Natural killer cell (primary cell): ENCODE measurements at regions not wholly inside any gene's neighbourhood (a gene's known extent, or its start where the extent isn't known, plus 50 kb on each side); places are given as distances from the start of the nearest gene placed in this dataset.

Source experiments
- ATAC-seq, 3 donors: fragments of 150-1000 bp in 2 of 3; fragments of 200-7000 bp in 1 of 3; cut with Tn5 transposase; 1 replicate in 1 of 3; 2 replicates in 2 of 3; pipeline ENCODE4 v1.10.0; 2021; ENCODE audit warnings: mild to moderate bottlenecking in 2 of 3, moderate library complexity in 2 of 3
- DNase-seq, 2 donors: peaks; one replicate each; pipeline versions ENCODE4 v3.0.0 to v3.0.0-alpha.2; 2013 to 2021; ENCODE audit warnings: mixed read lengths in 1 of 2
- H3K27ac ChIP-seq: one replicate; pipeline ENCODE4 v1.5.1; 2013; ENCODE audit warnings: mild to moderate bottlenecking, low read length
- H3K27me3 ChIP-seq: one replicate; pipeline ENCODE4 v1.6.1; 2013; ENCODE audit warnings: low read length; ENCODE audit not compliant: control insufficient read depth, insufficient read depth
- H3K36me3 ChIP-seq: one replicate; pipeline ENCODE4 v1.6.1; 2013; ENCODE audit warnings: low read length; ENCODE audit not compliant: control insufficient read depth, insufficient read depth
- H3K4me1 ChIP-seq: one replicate; pipeline ENCODE4 v1.6.1; 2013; ENCODE audit warnings: low read length; ENCODE audit not compliant: control insufficient read depth, insufficient read depth
- H3K4me3 ChIP-seq: one replicate; pipeline ENCODE4 v1.5.1; 2013; ENCODE audit warnings: low read length
- H3K9me3 ChIP-seq: one replicate; pipeline ENCODE4 v1.6.1; 2013; ENCODE audit warnings: low read length; ENCODE audit not compliant: control insufficient read depth, insufficient read depth
- H3K27ac Mint-ChIP-seq, 2 donors: one replicate each; pipeline ENCODE4 v1.8.0; 2022; ENCODE audit warnings: mild to moderate bottlenecking in 2 of 2, mixed read lengths in 2 of 2, moderate library complexity in 1 of 2
- H3K27me3 Mint-ChIP-seq, 2 donors: one replicate each; pipeline ENCODE4 v1.8.0; 2022; ENCODE audit warnings: low read depth in 2 of 2, mixed read lengths in 2 of 2
- H3K36me3 Mint-ChIP-seq: one replicate; pipeline ENCODE4 v1.8.0; 2022; ENCODE audit warnings: mixed read lengths
- H3K4me1 Mint-ChIP-seq, 2 donors: one replicate each; pipeline ENCODE4 v1.8.0; 2022; ENCODE audit warnings: mixed read lengths in 2 of 2
- H3K4me3 Mint-ChIP-seq: one replicate; pipeline ENCODE4 v1.8.0; 2022; ENCODE audit warnings: mild to moderate bottlenecking, moderate library complexity, mixed read lengths
- H3K9me3 Mint-ChIP-seq, 2 donors: one replicate each; pipeline ENCODE4 v1.8.0; 2022; ENCODE audit warnings: mixed read lengths in 2 of 2
- WGBS: methylation state at CpG from one replicate; pipeline ENCODE4 v1.1.7; 2013; ENCODE audit warnings: missing lambda C conversion rate; ENCODE audit not compliant: insufficient coverage; 5-methylcytosine and 5-hydroxymethylcytosine counted together
- intact Hi-C: fragments of 100-400 bp; cut with micrococcal nuclease; formaldehyde crosslinking; loops from one replicate; pipeline ENCODE4 v1.14.2; 2022
- TF ChIP-seq, protein P1 (sequence below): fragments of 200-600 bp; IDR thresholded peaks from one replicate; pipeline ENCODE4 v1.8.0; 2022; ENCODE audit warnings: antibody characterized with exemption

DNA sequence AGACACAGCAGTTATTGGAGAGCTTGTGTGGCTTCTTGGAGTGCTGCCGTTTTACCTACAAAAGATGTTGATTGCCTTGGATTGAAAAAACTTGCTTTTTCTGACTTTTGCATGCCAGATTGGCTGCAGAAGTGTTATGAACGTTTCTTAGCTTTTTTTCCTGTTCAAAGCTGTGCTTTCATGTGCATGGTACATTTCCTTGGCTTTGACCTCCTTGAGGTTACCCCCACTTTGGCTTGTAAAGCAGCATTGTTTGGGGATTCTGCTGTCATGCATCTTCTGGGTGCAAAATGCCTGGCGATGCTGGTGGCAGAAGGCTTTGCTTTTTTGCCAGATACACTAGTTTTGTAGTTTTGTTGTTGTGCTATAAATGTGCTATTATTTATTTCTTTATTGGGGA, 80.0 kb downstream of the JRKL start:
- H3K4me3 Mint-ChIP-seq, result no peak overlapping the region
- no peak for ATAC-seq
- H3K27me3 Mint-ChIP-seq, result no peaks in the 10 kb centered on the region

DNA sequence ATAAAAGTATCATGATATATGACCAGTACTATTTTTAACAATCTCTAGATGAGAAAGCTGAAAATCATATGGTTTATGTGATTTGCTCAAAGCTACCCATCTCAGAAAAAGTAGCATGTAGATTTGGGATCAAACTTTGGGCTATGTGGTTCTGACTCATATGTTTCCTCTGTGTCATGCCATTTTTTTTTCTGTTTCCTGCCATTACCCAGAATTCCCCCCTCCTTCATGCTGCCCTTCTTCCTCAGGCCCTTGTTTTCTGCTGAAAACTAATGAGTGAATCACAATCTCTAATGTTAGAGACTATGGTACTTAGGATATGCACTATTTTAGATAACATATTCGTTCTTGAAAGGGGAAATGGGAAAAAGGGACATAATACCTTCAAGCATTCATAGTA, 80.7 kb downstream of the JRKL start:
- Histone ChIP-seq H3K4me3 (no peak overlapping the region), H3K36me3 (no peaks in the 10 kb centered on the region), H3K27ac (no peak overlapping the region), H3K4me1 (no peaks in the 10 kb centered on the region), H3K9me3 (peaks cover 20% of the 10 kb centered on the region), H3K27me3 (no peaks in the 10 kb centered on the region)
- no peak overlapping the region for H3K4me3 Mint-ChIP-seq
- H3K9me3 Mint-ChIP-seq, result peaks cover 2 to 14% of the 10 kb centered on the region in 2 donors
- WGBS, result no CpG with 5 or more reads among the region's 1 CpG
- ATAC-seq (no peak), DNase-seq (no peak)
- H3K4me1 Mint-ChIP-seq, result no peaks in the 10 kb centered on the region
- H3K27me3 Mint-ChIP-seq, result no peaks in the 10 kb centered on the region
- peaks cover 9% of the 10 kb centered on the region for H3K36me3 Mint-ChIP-seq
- H3K27ac Mint-ChIP-seq, result no peak overlapping the region
- TF ChIP-seq, protein P1, sequence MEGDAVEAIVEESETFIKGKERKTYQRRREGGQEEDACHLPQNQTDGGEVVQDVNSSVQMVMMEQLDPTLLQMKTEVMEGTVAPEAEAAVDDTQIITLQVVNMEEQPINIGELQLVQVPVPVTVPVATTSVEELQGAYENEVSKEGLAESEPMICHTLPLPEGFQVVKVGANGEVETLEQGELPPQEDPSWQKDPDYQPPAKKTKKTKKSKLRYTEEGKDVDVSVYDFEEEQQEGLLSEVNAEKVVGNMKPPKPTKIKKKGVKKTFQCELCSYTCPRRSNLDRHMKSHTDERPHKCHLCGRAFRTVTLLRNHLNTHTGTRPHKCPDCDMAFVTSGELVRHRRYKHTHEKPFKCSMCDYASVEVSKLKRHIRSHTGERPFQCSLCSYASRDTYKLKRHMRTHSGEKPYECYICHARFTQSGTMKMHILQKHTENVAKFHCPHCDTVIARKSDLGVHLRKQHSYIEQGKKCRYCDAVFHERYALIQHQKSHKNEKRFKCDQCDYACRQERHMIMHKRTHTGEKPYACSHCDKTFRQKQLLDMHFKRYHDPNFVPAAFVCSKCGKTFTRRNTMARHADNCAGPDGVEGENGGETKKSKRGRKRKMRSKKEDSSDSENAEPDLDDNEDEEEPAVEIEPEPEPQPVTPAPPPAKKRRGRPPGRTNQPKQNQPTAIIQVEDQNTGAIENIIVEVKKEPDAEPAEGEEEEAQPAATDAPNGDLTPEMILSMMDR, result no peak
- intact Hi-C loops, result no loop called here

More for the DNA sequence above, 80.0 kb downstream of the JRKL start:
- TF ChIP-seq, protein P1, result no peak
- Mint-ChIP-seq H3K36me3 (peaks cover 9% of the 10 kb centered on the region), H3K27ac (no peak overlapping the region), H3K9me3 (peaks cover 0 to 6% of the 10 kb centered on the region in 2 donors), H3K4me1 (no peaks in the 10 kb centered on the region)
- H3K27me3 ChIP-seq, result no peaks in the 10 kb centered on the region
- no peak overlapping the region for H3K27ac ChIP-seq
- H3K4me1 ChIP-seq, result no peaks in the 10 kb centered on the region
- intact Hi-C loops, result no loop called here
- WGBS, result 77% methylated on average over 3 of the region's 3 CpGs
- no peak for DNase-seq
- no peaks in the 10 kb centered on the region for H3K36me3 ChIP-seq
- peaks cover 19% of the 10 kb centered on the region for H3K9me3 ChIP-seq
- H3K4me3 ChIP-seq, result no peak overlapping the region

DNA sequence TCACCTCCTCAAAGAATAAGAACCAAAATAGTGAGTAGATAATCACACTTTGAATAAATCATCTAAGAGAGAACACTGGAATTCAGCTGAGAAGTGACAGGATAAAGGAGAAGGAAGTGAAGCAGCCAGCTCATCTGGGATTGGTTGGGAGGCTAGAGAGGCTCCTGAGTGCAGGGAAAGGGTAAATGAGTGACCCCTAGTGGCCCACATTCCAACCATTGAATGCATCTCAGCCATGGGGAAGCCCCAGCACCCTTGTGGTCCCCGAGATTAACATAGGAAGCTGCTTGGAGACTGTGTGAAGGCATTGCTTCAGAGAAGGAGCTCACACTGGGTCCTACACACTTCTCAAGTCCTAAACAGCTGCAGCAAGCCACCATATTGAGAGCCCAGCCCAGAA, 82.3 kb downstream of the JRKL start:
- Histone ChIP-seq H3K4me3 (no peak overlapping the region), H3K9me3 (peaks cover 20% of the 10 kb centered on the region), H3K4me1 (no peaks in the 10 kb centered on the region), H3K27ac (no peak overlapping the region), H3K36me3 (no peaks in the 10 kb centered on the region), H3K27me3 (no peaks in the 10 kb centered on the region)
- no peaks in the 10 kb centered on the region for H3K4me1 Mint-ChIP-seq
- H3K4me3 Mint-ChIP-seq, result no peak overlapping the region
- WGBS, result 67% methylated on average over 1 of the region's 1 CpG
- H3K27ac Mint-ChIP-seq, result no peak overlapping the region
- DNase-seq (no peak), ATAC-seq (peak in 1 of 3 donors; percentile 36)
- intact Hi-C loops, result no loop called here
- H3K27me3 Mint-ChIP-seq, result no peaks in the 10 kb centered on the region
- H3K36me3 Mint-ChIP-seq, result peaks cover 20% of the 10 kb centered on the region
- peaks cover 5 to 14% of the 10 kb centered on the region in 2 donors for H3K9me3 Mint-ChIP-seq
- TF ChIP-seq, protein P1, result no peak

DNA sequence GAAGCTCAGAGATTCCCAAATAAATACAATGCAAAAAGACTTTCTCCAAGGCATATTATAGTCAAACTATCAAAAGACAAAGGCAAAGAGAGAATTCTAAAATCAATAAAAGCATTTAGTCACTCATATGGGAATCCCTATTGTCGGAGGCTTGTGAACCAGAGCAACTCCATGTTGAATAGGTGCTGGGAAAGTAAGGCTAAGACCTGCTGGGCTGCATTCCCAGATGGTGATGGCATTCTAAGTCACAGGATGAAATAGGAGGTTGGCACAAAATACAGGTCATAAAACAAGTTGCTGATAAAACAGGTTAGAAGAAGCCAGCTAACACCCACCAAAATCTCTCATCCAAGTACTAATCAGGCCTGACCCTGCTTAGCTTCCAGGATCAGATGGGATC, 84.5 kb downstream of the JRKL start:
- H3K9me3 Mint-ChIP-seq, result peaks cover 5 to 14% of the 10 kb centered on the region in 2 donors
- intact Hi-C loops, result no loop called here
- no peaks in the 10 kb centered on the region for H3K4me1 ChIP-seq
- no peak overlapping the region for H3K27ac Mint-ChIP-seq
- WGBS, result 67% methylated on average over 1 of the region's 1 CpG
- ATAC-seq (no peak), DNase-seq (no peak)
- no peaks in the 10 kb centered on the region for H3K27me3 Mint-ChIP-seq
- H3K27ac ChIP-seq, result no peak overlapping the region
- H3K4me1 Mint-ChIP-seq, result no peaks in the 10 kb centered on the region
- TF ChIP-seq, protein P1, result no peak
- no peak overlapping the region for H3K4me3 Mint-ChIP-seq
- no peaks in the 10 kb centered on the region for H3K27me3 ChIP-seq
- no peak overlapping the region for H3K4me3 ChIP-seq
- peaks cover 20% of the 10 kb centered on the region for H3K36me3 Mint-ChIP-seq
- H3K9me3 ChIP-seq, result peaks cover 20% of the 10 kb centered on the region
- H3K36me3 ChIP-seq, result no peaks in the 10 kb centered on the region
